Thyroid gland (tissue), 4 donors: ENCODE measurements at regions not wholly inside any gene's neighbourhood (a gene's known extent, or its start where the extent isn't known, plus 50 kb on each side); places are given as distances from the start of the nearest gene placed in this dataset.

ENCODE experiments used
- DNase-seq, 2 donors: peaks; one replicate each; pipeline ENCODE4 v3.0.0-alpha.2; 2019
- H3K27ac ChIP-seq, 3 donors: fragments of 200-600 bp; sonication (generic); 1 replicate in 2 of 3; 2 replicates in 1 of 3; pipeline ENCODE4 v1.5.1; 2016 to 2019; ENCODE audit warnings: mild to moderate bottlenecking in 1 of 3, moderate library complexity in 1 of 3
- H3K27me3 ChIP-seq: fragments of 200-600 bp; sonication (generic); one replicate; pipeline ENCODE4 v1.5.1; 2019
- H3K36me3 ChIP-seq, 2 donors: fragments of 200-600 bp; sonication (generic); one replicate each; pipeline ENCODE4 v1.5.1; 2016 to 2019
- H3K4me1 ChIP-seq, 2 donors: fragments of 200-600 bp; sonication (generic); one replicate each; pipeline ENCODE4 v1.5.1; 2017 to 2019
- H3K4me3 ChIP-seq, 3 donors: fragments of 200-600 bp; sonication (generic); replicated peaks in 1 of 3; 1 replicate in 2 of 3; 2 replicates in 1 of 3; pipeline ENCODE4 v1.5.1; 2016; ENCODE audit warnings: mild to moderate bottlenecking in 1 of 3
- H3K9me3 ChIP-seq: fragments of 200-600 bp; sonication (generic); one replicate; pipeline ENCODE4 v1.5.1; 2017
- POLR2A ChIP-seq, 2 donors: fragments of 450-650 bp; IDR thresholded peaks; one replicate each; pipeline ENCODE4 v1.6.1; 2017; ENCODE audit warnings: antibody characterized with exemption in 2 of 2, mild to moderate bottlenecking in 2 of 2, moderate library complexity in 1 of 2
- WGBS, 2 donors: methylation state at CpG; one replicate each; pipeline ENCODE4 v1.1.5; 2017; 5-methylcytosine and 5-hydroxymethylcytosine counted together
- intact Hi-C: fragments of 100-400 bp; cut with DNase I; formaldehyde crosslinking; loops from one replicate; pipeline ENCODE4 v1.15.1; 2023
- TF ChIP-seq, protein P1 (sequence below), 6 experiments: fragments of 200-600 bp in 3 of 6; fragments of 450-650 bp in 3 of 6; sonication (generic) in 3 of 6; IDR thresholded peaks; one replicate each; pipeline ENCODE4 v1.5.1; 2016 to 2019; ENCODE audit warnings: antibody characterized with exemption in 6 of 6, mild to moderate bottlenecking in 2 of 6, inconsistent platforms in 1 of 6, moderate library complexity in 1 of 6

DNA sequence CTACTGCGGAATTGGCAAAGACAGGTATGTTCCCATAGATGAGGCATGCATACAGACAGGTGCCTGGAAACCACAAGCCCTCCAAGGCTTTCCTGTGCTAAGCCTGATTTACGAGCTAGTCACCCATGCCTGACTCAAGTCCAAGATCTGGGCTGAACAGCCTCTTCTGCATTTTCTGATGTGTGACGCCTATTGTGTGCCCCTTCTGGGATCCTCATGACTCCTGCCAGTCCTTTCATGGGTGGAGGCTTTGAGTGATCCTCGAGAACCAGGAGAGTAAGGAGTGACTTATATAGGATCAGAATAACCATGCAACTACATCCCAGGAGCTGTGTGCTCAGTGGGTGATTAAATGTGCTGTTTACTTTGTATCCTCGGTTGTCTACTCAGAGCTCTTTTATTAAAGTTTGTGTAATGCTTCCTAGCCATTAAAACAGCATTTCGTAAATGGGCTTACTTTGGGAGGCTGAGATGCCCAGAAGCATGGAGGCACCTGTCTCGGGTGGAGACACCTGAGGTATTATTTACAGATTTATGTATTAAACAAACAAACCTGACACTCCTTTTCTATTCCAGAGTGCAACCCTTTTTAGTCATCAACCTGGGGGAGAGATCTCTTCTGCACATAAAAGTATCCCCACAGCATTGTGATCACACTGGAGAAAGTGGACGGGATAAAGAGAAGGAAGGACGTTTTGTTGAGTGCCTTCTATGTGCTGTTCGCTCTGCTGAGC is 373.0 kb upstream of the DYNLRB2 start:
- H3K36me3 ChIP-seq: no peaks in the 10 kb centered on the region
- TF ChIP-seq, protein P1, sequence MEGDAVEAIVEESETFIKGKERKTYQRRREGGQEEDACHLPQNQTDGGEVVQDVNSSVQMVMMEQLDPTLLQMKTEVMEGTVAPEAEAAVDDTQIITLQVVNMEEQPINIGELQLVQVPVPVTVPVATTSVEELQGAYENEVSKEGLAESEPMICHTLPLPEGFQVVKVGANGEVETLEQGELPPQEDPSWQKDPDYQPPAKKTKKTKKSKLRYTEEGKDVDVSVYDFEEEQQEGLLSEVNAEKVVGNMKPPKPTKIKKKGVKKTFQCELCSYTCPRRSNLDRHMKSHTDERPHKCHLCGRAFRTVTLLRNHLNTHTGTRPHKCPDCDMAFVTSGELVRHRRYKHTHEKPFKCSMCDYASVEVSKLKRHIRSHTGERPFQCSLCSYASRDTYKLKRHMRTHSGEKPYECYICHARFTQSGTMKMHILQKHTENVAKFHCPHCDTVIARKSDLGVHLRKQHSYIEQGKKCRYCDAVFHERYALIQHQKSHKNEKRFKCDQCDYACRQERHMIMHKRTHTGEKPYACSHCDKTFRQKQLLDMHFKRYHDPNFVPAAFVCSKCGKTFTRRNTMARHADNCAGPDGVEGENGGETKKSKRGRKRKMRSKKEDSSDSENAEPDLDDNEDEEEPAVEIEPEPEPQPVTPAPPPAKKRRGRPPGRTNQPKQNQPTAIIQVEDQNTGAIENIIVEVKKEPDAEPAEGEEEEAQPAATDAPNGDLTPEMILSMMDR (IDR thresholded peaks at IDR 0.05): no peak
- no peak for TF ChIP-seq POLR2A (IDR thresholded peaks at IDR 0.05)
- peaks cover 0 to 15% of the 10 kb centered on the region in 2 donors for H3K4me1 ChIP-seq
- H3K27me3 ChIP-seq: no peaks in the 10 kb centered on the region
- intact Hi-C loops: no loop called here
- no peak overlapping the region for H3K4me3 ChIP-seq
- 34 to 44% methylated on average over 9 to 10 of the region's 10 CpGs for WGBS, 2 donors
- no peak overlapping the region for H3K27ac ChIP-seq
- no peaks in the 10 kb centered on the region for H3K9me3 ChIP-seq
- peak; percentile 66 to 68 for DNase-seq

DNA sequence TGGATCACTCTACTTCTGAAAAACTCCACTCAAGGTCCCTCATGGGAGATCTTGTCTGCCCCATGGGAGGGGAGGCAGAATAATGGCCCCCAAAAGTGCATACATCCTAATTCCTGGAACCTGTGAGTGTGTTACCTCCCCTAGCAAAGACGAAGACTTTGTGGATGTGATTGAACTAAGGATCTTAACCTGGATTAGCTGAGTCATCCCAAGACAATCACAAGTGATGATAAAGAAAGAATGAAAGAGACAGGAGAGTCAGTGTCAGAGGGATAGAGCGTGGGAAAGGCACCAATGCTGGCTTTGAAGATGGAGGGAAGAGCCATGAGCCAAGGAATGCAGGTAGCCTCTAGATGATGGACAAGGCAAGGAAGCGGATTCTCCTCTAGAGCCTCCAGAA is 374.7 kb upstream of the DYNLRB2 start:
- Histone ChIP-seq H3K9me3 (no peaks in the 10 kb centered on the region), H3K4me3 (no peak overlapping the region), H3K27me3 (no peaks in the 10 kb centered on the region), H3K4me1 (peaks cover 0 to 15% of the 10 kb centered on the region in 2 donors), H3K36me3 (no peaks in the 10 kb centered on the region), H3K27ac (no peak overlapping the region)
- TF ChIP-seq, protein P1 (IDR thresholded peaks at IDR 0.05): no peak
- TF ChIP-seq POLR2A (IDR thresholded peaks at IDR 0.05): no peak
- intact Hi-C loops: no loop called here
- WGBS, 2 donors: 94 to 96% methylated on average over 3 of the region's 3 CpGs
- DNase-seq: no peak

DNA sequence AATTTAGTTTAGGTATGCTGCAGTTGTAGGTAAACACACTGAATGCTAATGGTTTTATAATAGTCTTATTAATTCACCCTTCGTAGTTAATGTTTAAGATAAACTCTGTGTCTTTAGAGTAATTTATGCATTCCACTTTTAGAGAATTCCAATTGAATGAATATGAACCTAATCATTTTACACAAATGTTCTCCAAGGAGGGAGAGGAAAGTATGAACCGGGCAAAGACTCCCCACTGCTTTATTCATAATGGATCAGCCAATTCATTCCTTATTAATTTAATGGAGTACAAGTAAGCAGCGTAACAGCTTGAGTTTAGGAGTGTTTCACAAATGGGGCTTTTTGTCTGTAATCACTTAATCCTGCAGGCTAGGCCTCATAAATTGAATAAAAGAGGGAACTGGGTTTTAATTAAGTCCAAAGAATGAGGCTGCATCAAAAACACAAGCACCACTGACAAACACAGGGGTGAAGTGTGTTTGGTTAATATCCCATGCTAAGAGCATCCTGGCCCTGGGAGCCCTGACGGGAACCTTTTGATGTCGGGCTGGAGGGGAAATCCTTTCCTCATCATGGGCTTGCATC is 375.7 kb upstream of the DYNLRB2 start:
- Histone ChIP-seq H3K4me3 (no peak overlapping the region), H3K4me1 (peaks cover 0 to 15% of the 10 kb centered on the region in 2 donors), H3K27ac (no peak overlapping the region), H3K36me3 (no peaks in the 10 kb centered on the region), H3K27me3 (no peaks in the 10 kb centered on the region), H3K9me3 (no peaks in the 10 kb centered on the region)
- 74 to 93% methylated on average over 5 of the region's 5 CpGs for WGBS, 2 donors
- no peak for TF ChIP-seq POLR2A (IDR thresholded peaks at IDR 0.05)
- TF ChIP-seq, protein P1 (IDR thresholded peaks at IDR 0.05): no peak
- intact Hi-C loops: no loop called here
- DNase-seq: no peak

DNA sequence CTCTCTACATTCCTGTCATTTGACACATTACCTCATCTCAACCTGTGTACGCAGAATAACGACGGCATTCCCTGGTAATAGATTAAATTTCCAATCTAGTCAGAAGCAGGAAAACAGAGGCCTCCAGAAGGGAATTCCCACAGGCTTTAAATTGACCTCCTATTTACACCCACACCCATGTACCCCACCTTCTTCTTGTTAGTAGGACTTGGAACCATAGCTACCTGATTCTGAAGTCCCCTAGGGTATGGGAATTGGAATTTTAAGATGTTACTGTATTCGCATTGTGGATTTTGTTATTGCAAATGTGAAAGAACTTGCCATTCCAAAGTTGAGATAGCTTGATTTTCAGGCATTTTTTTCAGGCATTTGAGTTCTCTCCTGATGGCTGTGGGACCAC is 377.5 kb upstream of the DYNLRB2 start:
- Histone ChIP-seq H3K4me3 (no peak overlapping the region), H3K27me3 (no peaks in the 10 kb centered on the region), H3K27ac (no peak overlapping the region), H3K4me1 (peaks cover 0 to 11% of the 10 kb centered on the region in 2 donors), H3K36me3 (no peaks in the 10 kb centered on the region), H3K9me3 (no peaks in the 10 kb centered on the region)
- WGBS, 2 donors: 87 to 92% methylated on average over 4 of the region's 4 CpGs
- DNase-seq: no peak
- intact Hi-C loops: no loop called here
- TF ChIP-seq, protein P1 (IDR thresholded peaks at IDR 0.05): no peak
- TF ChIP-seq POLR2A (IDR thresholded peaks at IDR 0.05): no peak
